Motor neuron (in vitro differentiated cells): ENCODE measurements at regions not wholly inside any gene's neighbourhood (a gene's known extent, or its start where the extent isn't known, plus 50 kb on each side); places are given as distances from the start of the nearest gene placed in this dataset.

Source experiments
- ATAC-seq, 8 experiments: fragments of 200-7000 bp; cut with Tn5 transposase; replicated peaks in 6 of 8; 2 replicates each; pipeline ENCODE4 v1.8.0; 2021; ENCODE audit warnings: mild to moderate bottlenecking in 8 of 8, moderate library complexity in 8 of 8
- H3K27ac ChIP-seq, 2 donors: fragments of 250-450 bp; sonication (Bioruptor Pico); 2 replicates each; pipeline ENCODE4 v1.9.0; 2021; ENCODE audit warnings: antibody characterized with exemption in 2 of 2, mild to moderate bottlenecking in 2 of 2, moderate library complexity in 1 of 2
- H3K4me1 ChIP-seq, 2 donors: fragments of 250-450 bp; sonication (Bioruptor Pico); replicated peaks in 1 of 2; 2 replicates each; pipeline ENCODE4 v1.6.1; 2021; ENCODE audit warnings: antibody characterized with exemption in 2 of 2, mild to moderate bottlenecking in 2 of 2, moderate library complexity in 1 of 2
- H3K4me3 ChIP-seq, 5 donors: fragments of 250-450 bp; sonication (Bioruptor Pico); 2 replicates each; pipeline ENCODE4 v1.9.0; 2021; ENCODE audit warnings: antibody characterized with exemption in 5 of 5, mild to moderate bottlenecking in 5 of 5, moderate library complexity in 4 of 5
- WGBS, 10 experiments: fragments of 450-650 bp; shearing (Covaris generic); methylation state at CpG; one replicate each; pipeline ENCODE4 v1.0.0; 2022; 5-methylcytosine and 5-hydroxymethylcytosine counted together
- in situ Hi-C, 9 experiments: fragments of 400-800 bp; cut with MboI; loops; one replicate each; pipeline ENCODE4 v1.15.0; 2021; ENCODE audit warnings: low sequenced_read_pairs in 9 of 9, low pct_unique_long_range_greater_than_20kb in 2 of 9; ENCODE audit not compliant: unreplicated experiment in 9 of 9

DNA sequence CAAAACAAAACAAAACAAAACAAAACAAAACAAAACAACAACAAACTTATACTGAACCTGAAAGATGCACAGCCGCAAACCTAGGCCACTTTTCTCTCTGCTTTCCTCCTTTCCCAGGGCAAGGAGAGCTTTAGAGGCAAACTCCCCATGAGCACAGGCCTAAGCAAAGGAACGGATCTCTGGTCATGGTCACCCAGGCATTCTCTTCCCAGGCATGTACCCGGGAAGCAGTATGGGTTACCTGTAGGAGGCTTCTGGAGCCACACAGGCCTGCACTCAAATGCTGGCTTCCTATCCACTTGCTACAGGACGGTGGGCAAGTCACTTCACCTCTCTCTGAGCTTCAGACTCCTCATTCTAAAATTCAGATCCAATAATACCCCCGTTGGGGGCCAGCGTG lies 171.8 kb downstream of the SMAD6 start:
- no peak overlapping the region for H3K4me3 ChIP-seq
- WGBS, 10 experiments = 58 to 100% (median 83%) methylated on average over 2 to 3 of the region's 6 CpGs; no CpG with 5 or more reads in 3 of the 10 experiments
- in situ Hi-C loops = loop anchor here in 5 of 9 experiments (25.0 kb wide), 1 partner anchor 262 kb away; no protein-coding TSS in a partner anchor
- ATAC-seq = no peak
- H3K4me1 ChIP-seq = peaks cover 17 to 18% of the 10 kb centered on the region in 2 donors
- no peak overlapping the region for H3K27ac ChIP-seq

DNA sequence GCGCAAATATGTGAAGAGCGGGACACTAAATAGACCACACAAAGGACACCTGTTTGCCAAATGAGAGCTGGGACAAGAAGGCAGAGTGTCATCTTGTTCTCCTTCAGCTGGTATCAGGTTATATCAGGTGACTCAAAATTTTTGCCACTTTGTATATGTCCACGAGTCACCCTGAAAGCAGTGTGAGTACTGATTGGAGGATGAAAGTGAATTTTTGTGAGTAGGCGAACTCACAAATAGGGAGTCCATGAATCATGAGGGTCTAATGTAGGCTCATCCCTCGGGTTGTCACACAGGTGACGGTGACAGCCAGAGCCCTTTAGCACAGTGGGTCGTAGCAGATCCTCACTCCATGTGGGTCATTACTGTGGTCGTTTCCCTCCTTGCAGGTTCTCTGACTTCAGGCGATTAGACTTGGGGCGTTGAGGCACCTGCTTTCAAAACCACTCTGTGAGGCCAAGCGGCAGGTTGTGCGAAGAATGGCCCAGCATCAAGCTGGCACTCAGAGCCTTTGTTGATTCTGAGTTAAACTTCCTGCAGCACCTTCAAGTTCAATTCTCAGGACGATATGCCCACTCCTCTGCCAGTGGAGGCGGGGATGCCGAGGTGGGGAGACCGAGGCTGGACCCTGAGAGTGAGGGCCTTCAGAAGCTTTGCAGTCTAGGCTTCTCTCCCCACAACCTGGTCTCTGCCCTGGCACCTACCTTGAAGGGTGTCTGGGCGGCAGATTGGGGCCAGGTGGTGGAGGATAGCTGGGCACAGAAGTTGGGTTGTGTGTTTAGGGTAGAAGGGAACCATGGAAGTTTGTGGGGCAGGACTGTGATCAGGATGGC lies 173.8 kb downstream of the SMAD6 start:
- in situ Hi-C loops = no loop called here
- ATAC-seq = no peak
- no peak overlapping the region for H3K27ac ChIP-seq
- no peak overlapping the region for H3K4me3 ChIP-seq
- 79 to 100% (median 87%) methylated on average over 1 to 10 of the region's 17 CpGs; no CpG with 5 or more reads in 2 of the 10 experiments for WGBS, 10 experiments
- peaks cover 17 to 18% of the 10 kb centered on the region in 2 donors for H3K4me1 ChIP-seq

DNA sequence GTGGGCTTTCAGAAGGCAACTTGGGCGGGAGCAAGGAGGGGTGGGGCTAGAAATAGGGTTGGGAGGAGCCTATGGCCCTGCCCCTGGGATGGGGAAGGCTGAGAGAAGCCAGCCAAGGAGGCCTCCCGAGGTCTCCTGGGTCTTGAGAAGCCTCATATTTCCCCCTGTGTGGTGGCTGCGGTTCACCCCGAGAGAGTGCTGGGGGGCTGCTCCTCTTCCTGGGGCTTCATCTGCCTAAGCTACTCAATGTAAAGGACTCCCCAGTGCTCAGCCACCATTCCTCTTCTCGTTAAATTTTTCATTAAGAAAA lies 174.3 kb downstream of the SMAD6 start:
- H3K4me3 ChIP-seq = no peak overlapping the region
- peaks cover 17 to 18% of the 10 kb centered on the region in 2 donors for H3K4me1 ChIP-seq
- in situ Hi-C loops = no loop called here
- peak in 2 of 8 experiments; percentile 36 to 54 for ATAC-seq
- whole genome bisulfite sequencing, 10 experiments = 92% methylated on average over 2 of the region's 5 CpGs; no CpG with 5 or more reads in 9 of the 10 experiments
- H3K27ac ChIP-seq = no peak overlapping the region

GRCh38 chr15:66876731-66877476 lies 174.9 kb downstream of the SMAD6 start:
- Histone ChIP-seq H3K4me3 (no peak overlapping the region), H3K27ac (no peak overlapping the region), H3K4me1 (peaks cover 17 to 18% of the 10 kb centered on the region in 2 donors)
- ATAC-seq = peak in 5 of 8 experiments; percentile 20 to 63 (median 50)
- WGBS, 10 experiments = 60 to 90% (median 84%) methylated on average over 1 to 10 of the region's 20 CpGs; no CpG with 5 or more reads in 3 of the 10 experiments
- in situ Hi-C loops = no loop called here

GRCh38 chr15:66877477-66878271 lies 175.6 kb downstream of the SMAD6 start:
- Histone ChIP-seq H3K27ac (no peak overlapping the region), H3K4me3 (no peak overlapping the region), H3K4me1 (peaks cover 17 to 18% of the 10 kb centered on the region in 2 donors)
- ATAC-seq = peak in 5 of 8 experiments; percentile 16 to 75 (median 70)
- in situ Hi-C loops = no loop called here
- WGBS, 10 experiments = 60 to 100% (median 75%) methylated on average over 1 to 2 of the region's 9 CpGs; no CpG with 5 or more reads in 5 of the 10 experiments

GRCh38 chr15:66878761-66879160 lies 176.7 kb downstream of the SMAD6 start:
- WGBS, 10 experiments = 90 to 93% (median 92%) methylated on average over 2 to 3 of the region's 4 CpGs; no CpG with 5 or more reads in 7 of the 10 experiments

GRCh38 chr15:66879531-66880368 lies 177.7 kb downstream of the SMAD6 start:
- peaks cover 18 to 21% of the 10 kb centered on the region in 2 donors for H3K4me1 ChIP-seq
- 83 to 100% (median 90%) methylated on average over 1 to 5 of the region's 8 CpGs; no CpG with 5 or more reads in 3 of the 10 experiments for WGBS, 10 experiments
- H3K27ac ChIP-seq = no peak overlapping the region
- no peak for ATAC-seq
- H3K4me3 ChIP-seq = no peak overlapping the region
- in situ Hi-C loops = no loop called here

More at GRCh38 chr15:66878761-66879160, 176.7 kb downstream of the SMAD6 start:
- no peak for ATAC-seq
- Histone ChIP-seq H3K27ac (no peak overlapping the region), H3K4me3 (no peak overlapping the region), H3K4me1 (peaks cover 18 to 20% of the 10 kb centered on the region in 2 donors)
- in situ Hi-C loops = no loop called here

- Histone ChIP-seq H3K4me1 (peaks cover 18 to 21% of the 10 kb centered on the region in 2 donors), H3K4me3 (no peak overlapping the region), H3K27ac (no peak overlapping the region)
- 80 to 100% (median 95%) methylated on average over 1 to 8 of the region's 11 CpGs; no CpG with 5 or more reads in 4 of the 10 experiments for WGBS, 10 experiments
- no peak for ATAC-seq
- in situ Hi-C loops = no loop called here
Observed at GRCh38 chr15:66880380-66881155, 178.5 kb downstream of the SMAD6 start.

GRCh38 chr15:66881173-66881905 lies 179.3 kb downstream of the SMAD6 start:
- Histone ChIP-seq H3K4me1 (peaks cover 18 to 21% of the 10 kb centered on the region in 2 donors), H3K27ac (no peak overlapping the region), H3K4me3 (no peak overlapping the region)
- in situ Hi-C loops = no loop called here
- ATAC-seq = no peak
- 83 to 100% (median 90%) methylated on average over 1 to 6 of the region's 12 CpGs; no CpG with 5 or more reads in 5 of the 10 experiments for WGBS, 10 experiments

DNA sequence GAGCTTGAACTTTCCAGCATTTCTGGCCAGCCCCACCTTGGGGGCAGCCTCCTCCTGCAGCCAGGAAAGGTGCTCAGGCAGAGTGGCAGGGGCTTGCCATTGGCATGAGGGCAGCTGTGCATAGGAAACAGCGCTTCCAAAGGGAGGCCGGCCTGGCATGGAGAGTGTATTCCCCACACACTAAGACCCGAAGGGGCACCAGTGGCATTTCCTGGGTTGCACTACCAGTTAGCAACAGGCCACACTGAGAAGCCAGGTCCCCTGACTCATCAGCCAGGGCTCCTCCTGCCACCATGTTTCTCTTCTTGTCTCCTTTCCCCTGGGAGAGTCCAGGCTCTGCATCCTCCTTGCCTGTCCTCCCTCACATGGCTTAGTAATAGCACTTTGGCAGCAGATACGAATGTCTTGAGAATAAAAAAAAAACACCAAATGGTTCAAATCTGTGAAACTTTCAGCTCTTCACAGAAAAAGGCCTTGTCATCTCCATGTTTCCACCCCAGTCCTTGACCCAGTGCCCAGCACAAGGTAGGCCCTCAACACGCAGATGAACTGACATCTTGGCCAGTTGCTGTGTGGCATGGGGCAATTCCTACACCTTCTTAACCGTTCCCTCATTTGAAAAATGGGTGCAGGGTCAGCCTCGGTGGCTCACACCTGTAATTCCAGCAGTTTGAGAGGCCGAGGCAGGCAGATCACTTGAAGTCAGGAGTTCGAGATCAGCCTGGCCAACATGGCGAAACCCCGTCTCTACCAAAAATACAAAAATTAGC lies 180.4 kb downstream of the SMAD6 start:
- no peak for ATAC-seq
- in situ Hi-C loops = no loop called here
- 8 to 100% (median 81%) methylated on average over 2 to 8 of the region's 11 CpGs; no CpG with 5 or more reads in 2 of the 10 experiments for WGBS, 10 experiments
- Histone ChIP-seq H3K4me3 (no peak overlapping the region), H3K4me1 (peaks cover 13 to 16% of the 10 kb centered on the region in 2 donors), H3K27ac (no peak overlapping the region)
